Stomach (tissue), 4 donors: ENCODE measurements at regions not wholly inside any gene's neighbourhood (a gene's known extent, or its start where the extent isn't known, plus 50 kb on each side); places are given as distances from the start of the nearest gene placed in this dataset.

Experiments
- CTCF ChIP-seq, 7 experiments: fragments of 450-650 bp in 4 of 7; fragments of 200-600 bp in 3 of 7; sonication (generic) in 3 of 7; IDR thresholded peaks; one replicate each; pipeline ENCODE4 v1.5.1; 2016 to 2019; ENCODE audit warnings: antibody characterized with exemption in 7 of 7, control low read depth in 2 of 7, mild to moderate bottlenecking in 1 of 7
- POLR2A ChIP-seq, 4 donors: fragments of 450-650 bp; IDR thresholded peaks; one replicate each; pipeline ENCODE4 v1.6.1; 2016; ENCODE audit warnings: antibody characterized with exemption in 4 of 4, control low read depth in 2 of 4, mild to moderate bottlenecking in 1 of 4, moderate library complexity in 1 of 4

- no peak for TF ChIP-seq CTCF (IDR thresholded peaks at IDR 0.05)
- TF ChIP-seq POLR2A (IDR thresholded peaks at IDR 0.05), result no peak
Measured at GRCh38 chr2:129730979-129731378, 248.5 kb upstream of the RAB6C start.
